Urothelium cell line (cell line): ENCODE measurements at regions not wholly inside any gene's neighbourhood (a gene's known extent, or its start where the extent isn't known, plus 50 kb on each side); places are given as distances from the start of the nearest gene placed in this dataset.
"Not testable (repeated sequence)": the region's sequence is repeated elsewhere in the genome, so short reads cannot be mapped to it uniquely, and the experiment has no call there.

Experiments used
- DNase-seq: peaks from one replicate; pipeline ENCODE4 v3.0.0; 2011; ENCODE audit warnings: low spot score, mixed read lengths
- FAIRE-seq: peaks from 2 replicates; lab custom pipeline; 2011; peaks lifted over from hg19 to GRCh38; lab: Jason Lieb, UNC

- DNase-seq (no peak), FAIRE-seq (no peak)
These were observed 142.8 kb upstream of the PHYHIPL start for GRCh38 chr10:59033622-59034021.

- FAIRE-seq (no peak), DNase-seq (no peak)
These were observed 140.0 kb upstream of the PHYHIPL start for GRCh38 chr10:59036311-59037017.

GRCh38 chr10:59037018-59037389, 139.4 kb upstream of the PHYHIPL start:
- FAIRE-seq: no peak

GRCh38 chr10:59037506-59037905, 138.9 kb upstream of the PHYHIPL start:
- no peak for FAIRE-seq
- DNase-seq: no peak

More at GRCh38 chr10:59037018-59037389, 139.4 kb upstream of the PHYHIPL start:
- no peak for DNase-seq

- not testable (repeated sequence) for DNase-seq, FAIRE-seq
These were observed 133.1 kb upstream of the PHYHIPL start for GRCh38 chr10:59043358-59043757.

- peak; percentile 30 for FAIRE-seq
- no peak for DNase-seq
These were observed 129.3 kb upstream of the PHYHIPL start for GRCh38 chr10:59047180-59047579.

GRCh38 chr10:59047957-59048618, 128.4 kb upstream of the PHYHIPL start:
- DNase-seq (no peak), FAIRE-seq (no peak)

- DNase-seq, FAIRE-seq: not testable (repeated sequence)
These were observed 122.9 kb upstream of the PHYHIPL start for GRCh38 chr10:59053502-59053901.

- no peak for DNase-seq
- no peak for FAIRE-seq
These were observed 121.4 kb upstream of the PHYHIPL start for GRCh38 chr10:59055045-59055444.

GRCh38 chr10:59057345-59057744, 119.1 kb upstream of the PHYHIPL start:
- no peak for DNase-seq
- no peak for FAIRE-seq

GRCh38 chr10:59060852-59061251, 115.6 kb upstream of the PHYHIPL start:
- DNase-seq: no peak
- FAIRE-seq: no peak

- DNase-seq (no peak), FAIRE-seq (no peak)
These were observed 113.0 kb upstream of the PHYHIPL start for GRCh38 chr10:59063491-59063890.

GRCh38 chr10:59064080-59064692, 112.3 kb upstream of the PHYHIPL start:
- DNase-seq: no peak

GRCh38 chr10:59064759-59065539, 111.5 kb upstream of the PHYHIPL start:
- FAIRE-seq (no peak), DNase-seq (no peak)

More at GRCh38 chr10:59064080-59064692, 112.3 kb upstream of the PHYHIPL start:
- FAIRE-seq: no peak

GRCh38 chr10:59068581-59069191, 107.8 kb upstream of the PHYHIPL start:
- no peak for DNase-seq
- no peak for FAIRE-seq

- FAIRE-seq (no peak), DNase-seq (no peak)
These were observed 104.4 kb upstream of the PHYHIPL start for GRCh38 chr10:59072038-59072437.

GRCh38 chr10:59073456-59074053, 102.9 kb upstream of the PHYHIPL start:
- no peak for FAIRE-seq
- no peak for DNase-seq

GRCh38 chr10:59075576-59075975, 100.9 kb upstream of the PHYHIPL start:
- DNase-seq (no peak), FAIRE-seq (no peak)

- DNase-seq (no peak), FAIRE-seq (no peak)
These were observed 98.6 kb upstream of the PHYHIPL start for GRCh38 chr10:59077855-59078254.

- no peak for FAIRE-seq
- no peak for DNase-seq
These were observed 97.5 kb upstream of the PHYHIPL start for GRCh38 chr10:59078978-59079377.
